Adrenal gland (tissue), 9 donors: ENCODE measurements at regions not wholly inside any gene's neighbourhood (a gene's known extent, or its start where the extent isn't known, plus 50 kb on each side); places are given as distances from the start of the nearest gene placed in this dataset.
A peak's percentile ranks its signal among the peaks of the same experiment; 100 is the strongest.

Experiments
- DNase-seq, 7 donors: peaks; one replicate each; pipeline ENCODE4 v3.0.0-alpha.2; 2019 to 2020
- H3K27ac ChIP-seq, 5 donors: fragments of 200-600 bp; sonication (generic) in 4 of 5; 1 replicate in 3 of 5; 2 replicates in 2 of 5; pipeline versions ENCODE4 v1.5.1 to v1.8.0; 2016 to 2020; ENCODE audit warnings: mild to moderate bottlenecking in 1 of 5
- H3K27me3 ChIP-seq: fragments of 200-600 bp; 2 replicates; pipeline ENCODE4 v1.8.0; 2021
- H3K36me3 ChIP-seq, 2 donors: fragments of 200-600 bp; replicated peaks in 1 of 2; 1 replicate in 1 of 2; 2 replicates in 1 of 2; pipeline versions ENCODE4 v1.5.1 to v1.8.0; 2018 to 2022
- H3K4me1 ChIP-seq, 2 donors: fragments of 200-600 bp; replicated peaks in 1 of 2; 1 replicate in 1 of 2; 2 replicates in 1 of 2; pipeline versions ENCODE4 v1.5.1 to v1.8.0; 2018 to 2021
- H3K4me3 ChIP-seq, 4 donors: fragments of 200-600 bp; sonication (generic) in 3 of 4; one replicate each; pipeline ENCODE4 v1.5.1; 2016 to 2018
- H3K9me3 ChIP-seq, 3 donors: fragments of 200-600 bp; sonication (generic) in 1 of 3; replicated peaks in 1 of 3; 1 replicate in 2 of 3; 2 replicates in 1 of 3; pipeline versions ENCODE4 v1.5.1 to v1.8.0; 2016 to 2021
- POLR2A ChIP-seq, 2 donors: fragments of 450-650 bp; IDR thresholded peaks; one replicate each; pipeline ENCODE4 v1.6.1; 2017; ENCODE audit warnings: antibody characterized with exemption in 2 of 2, mild to moderate bottlenecking in 2 of 2, moderate library complexity in 1 of 2
- WGBS, 4 donors: extraction: QIAGEN DNeasy Blood & Tissue Kit in 2 of 4; methylation state at CpG; one replicate each; pipeline versions ENCODE4 v1.1.5 to v1.1.7; 2013 to 2017; 5-methylcytosine and 5-hydroxymethylcytosine counted together
- intact Hi-C, 2 donors: fragments of 100-400 bp; cut with DNase I; formaldehyde crosslinking; loops; one replicate each; pipeline versions ENCODE4 v1.14.1 to v1.15.0; 2022 to 2023
- TF ChIP-seq, protein P1 (sequence below), 6 experiments: fragments of 450-650 bp in 4 of 6; fragments of 200-600 bp in 2 of 6; sonication (generic) in 1 of 6; IDR thresholded peaks; 1 replicate in 5 of 6; 2 replicates in 1 of 6; pipeline versions ENCODE4 v1.5.1 to v1.8.0; 2016 to 2021; ENCODE audit warnings: antibody characterized with exemption in 6 of 6, mild to moderate bottlenecking in 2 of 6, moderate library complexity in 1 of 6
- donor health status: healthy with polysubstance abuse.
- donor health status: Bipolar disorder and iron deficiency.
- donor health status: DM: yes; HTN: yes; CAD: no.
- donor health status: DM: no; HTN: no; CAD: no.
- donor health status: DM: no; HTN: no; CAD: no.

DNA sequence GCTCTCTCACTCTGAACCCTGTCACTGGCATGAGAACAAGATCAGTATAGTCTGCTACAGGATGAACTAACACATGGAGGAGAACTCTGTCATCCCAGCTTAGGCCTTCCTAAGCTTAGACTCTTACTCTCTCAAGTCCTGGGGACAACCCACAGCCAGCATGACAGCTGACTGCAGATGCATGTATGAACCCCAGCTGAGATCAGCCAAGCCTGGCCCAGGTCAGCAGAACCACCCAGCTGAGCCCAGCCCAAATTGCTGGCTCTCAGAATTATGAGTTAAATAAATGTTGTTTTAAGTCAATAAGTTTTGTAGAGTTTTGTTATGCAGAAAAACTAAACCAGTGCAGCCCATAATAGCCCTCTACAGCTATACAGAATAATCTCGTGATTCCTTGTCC is 287.3 kb downstream of the TNS1 start:
- Histone ChIP-seq H3K27me3 (no peaks in the 10 kb centered on the region), H3K9me3 (no peaks in the 10 kb centered on the region), H3K36me3 (peaks cover 0 to 4% of the 10 kb centered on the region in 2 donors), H3K27ac (peak overlapping the region in 1 of 5 donors; percentile 55), H3K4me1 (peaks cover 0 to 26% of the 10 kb centered on the region in 2 donors), H3K4me3 (no peak overlapping the region)
- DNase-seq: no peak
- intact Hi-C loops: loop anchor here in 1 of 2 donors (10.0 kb wide), 1 partner anchor 541 kb away; no protein-coding TSS in a partner anchor
- WGBS, 4 donors: 67 to 95% (median 92%) methylated on average over 1 of the region's 1 CpG
- TF ChIP-seq POLR2A (IDR thresholded peaks at IDR 0.05): no peak
- TF ChIP-seq, protein P1, sequence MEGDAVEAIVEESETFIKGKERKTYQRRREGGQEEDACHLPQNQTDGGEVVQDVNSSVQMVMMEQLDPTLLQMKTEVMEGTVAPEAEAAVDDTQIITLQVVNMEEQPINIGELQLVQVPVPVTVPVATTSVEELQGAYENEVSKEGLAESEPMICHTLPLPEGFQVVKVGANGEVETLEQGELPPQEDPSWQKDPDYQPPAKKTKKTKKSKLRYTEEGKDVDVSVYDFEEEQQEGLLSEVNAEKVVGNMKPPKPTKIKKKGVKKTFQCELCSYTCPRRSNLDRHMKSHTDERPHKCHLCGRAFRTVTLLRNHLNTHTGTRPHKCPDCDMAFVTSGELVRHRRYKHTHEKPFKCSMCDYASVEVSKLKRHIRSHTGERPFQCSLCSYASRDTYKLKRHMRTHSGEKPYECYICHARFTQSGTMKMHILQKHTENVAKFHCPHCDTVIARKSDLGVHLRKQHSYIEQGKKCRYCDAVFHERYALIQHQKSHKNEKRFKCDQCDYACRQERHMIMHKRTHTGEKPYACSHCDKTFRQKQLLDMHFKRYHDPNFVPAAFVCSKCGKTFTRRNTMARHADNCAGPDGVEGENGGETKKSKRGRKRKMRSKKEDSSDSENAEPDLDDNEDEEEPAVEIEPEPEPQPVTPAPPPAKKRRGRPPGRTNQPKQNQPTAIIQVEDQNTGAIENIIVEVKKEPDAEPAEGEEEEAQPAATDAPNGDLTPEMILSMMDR (IDR thresholded peaks at IDR 0.05): no peak

GRCh38 chr2:217714287-217714751 is 288.5 kb downstream of the TNS1 start:
- Histone ChIP-seq H3K27ac (peak overlapping the region in 2 of 5 donors; percentile 55 to 71), H3K4me3 (no peak overlapping the region), H3K27me3 (no peaks in the 10 kb centered on the region), H3K9me3 (no peaks in the 10 kb centered on the region), H3K4me1 (peaks cover 0 to 38% of the 10 kb centered on the region in 2 donors), H3K36me3 (peaks cover 0 to 4% of the 10 kb centered on the region in 2 donors)
- whole genome bisulfite sequencing, 4 donors: 33 to 55% (median 34%) methylated on average over 7 to 10 of the region's 10 CpGs
- TF ChIP-seq POLR2A (IDR thresholded peaks at IDR 0.05): peak in 1 of 2 donors; percentile 19
- TF ChIP-seq, protein P1 (IDR thresholded peaks at IDR 0.05): no peak
- intact Hi-C loops: loop anchor here in 1 of 2 donors (5.0 to 10.0 kb wide), 3 partner anchors 202 to 1022 kb away; no protein-coding TSS in a partner anchor
- peak; percentile 56 to 84 (median 81) for DNase-seq

DNA sequence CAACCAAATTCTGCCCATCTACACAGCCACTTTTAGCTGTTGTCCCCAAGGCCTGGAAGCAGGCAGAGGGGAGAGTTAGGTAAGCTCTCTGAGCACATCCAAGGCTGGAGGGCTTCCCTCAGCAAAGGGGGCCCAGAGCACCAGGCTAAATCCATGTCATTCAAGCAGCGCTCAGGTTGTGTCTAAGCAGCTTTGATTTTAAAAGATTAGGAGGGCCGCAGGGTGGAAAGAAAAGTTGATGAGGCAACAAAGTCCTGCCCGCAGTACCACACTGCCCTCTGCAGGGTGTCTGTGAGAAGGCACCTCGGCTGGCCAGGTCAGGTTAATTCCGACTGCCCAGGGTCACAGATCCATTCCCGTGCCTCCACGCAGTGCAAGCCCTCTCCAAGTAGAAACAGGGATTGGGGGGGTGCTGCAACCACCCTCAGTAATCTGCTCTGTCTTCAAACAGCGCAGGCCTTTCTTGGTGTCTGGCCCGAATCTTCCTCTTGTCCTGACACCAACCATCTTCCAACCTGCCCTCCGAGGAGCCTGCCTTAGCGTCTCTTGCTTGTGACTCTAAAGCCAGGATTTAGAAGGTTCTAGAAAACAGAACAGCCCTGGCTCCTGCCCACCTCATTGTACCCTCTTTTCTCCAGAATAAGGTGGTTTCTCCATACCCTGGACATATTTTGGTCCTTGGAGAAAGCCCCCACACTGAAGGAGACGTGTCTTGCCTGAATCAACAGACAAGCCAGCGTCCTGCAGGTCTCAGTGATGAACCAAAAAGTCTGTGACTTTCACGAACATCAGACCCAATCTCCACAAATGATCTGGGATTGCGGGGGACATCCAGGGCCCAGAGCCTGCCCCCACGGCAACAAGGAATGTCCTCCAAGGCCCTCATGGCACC is 289.2 kb downstream of the TNS1 start:
- TF ChIP-seq, protein P1 (IDR thresholded peaks at IDR 0.05): peak; percentile 92 to 99 (median 96)
- TF ChIP-seq POLR2A (IDR thresholded peaks at IDR 0.05): no peak
- H3K27ac ChIP-seq: peak overlapping the region in 2 of 5 donors; percentile 55 to 71
- peaks cover 0 to under 1% of the 10 kb centered on the region in 2 donors for H3K36me3 ChIP-seq
- H3K27me3 ChIP-seq: no peaks in the 10 kb centered on the region
- DNase-seq: peak; percentile 76 to 92 (median 84)
- peaks cover 0 to 40% of the 10 kb centered on the region in 2 donors for H3K4me1 ChIP-seq
- WGBS, 4 donors: 40 to 47% (median 44%) methylated on average over 16 of the region's 16 CpGs
- no peak overlapping the region for H3K4me3 ChIP-seq
- H3K9me3 ChIP-seq: no peaks in the 10 kb centered on the region
- intact Hi-C loops: loop anchor here in 1 of 2 donors (5.0 to 10.0 kb wide), 3 partner anchors 201 to 1021 kb away; no protein-coding TSS in a partner anchor

- intact Hi-C loops: loop anchor here in 1 of 2 donors (5.0 to 10.0 kb wide), 3 partner anchors 200 to 1020 kb away; no protein-coding TSS in a partner anchor
- 95 to 98% (median 96%) methylated on average over 6 to 7 of the region's 7 CpGs for WGBS, 4 donors
- H3K36me3 ChIP-seq: no peaks in the 10 kb centered on the region
- no peak overlapping the region for H3K27ac ChIP-seq
- no peak for DNase-seq
- H3K27me3 ChIP-seq: no peaks in the 10 kb centered on the region
- no peak for TF ChIP-seq POLR2A (IDR thresholded peaks at IDR 0.05)
- TF ChIP-seq, protein P1 (IDR thresholded peaks at IDR 0.05): no peak
- no peak overlapping the region for H3K4me3 ChIP-seq
- no peaks in the 10 kb centered on the region for H3K9me3 ChIP-seq
- H3K4me1 ChIP-seq: peaks cover 0 to 40% of the 10 kb centered on the region in 2 donors
Measured at GRCh38 chr2:217712431-217712830, 290.4 kb downstream of the TNS1 start.
